GM21367 (cell line): ENCODE measurements at regions not wholly inside any gene's neighbourhood (a gene's known extent, or its start where the extent isn't known, plus 50 kb on each side); places are given as distances from the start of the nearest gene placed in this dataset.

Source experiments
- ATAC-seq: cut with Tn5 transposase; IDR thresholded peaks from one replicate; pipeline ENCODE4 v1.9.1; 2021; ENCODE audit not compliant: unreplicated experiment

GRCh38 chr1:8093221-8093980 is 67.3 kb upstream of the ERRFI1 start:
- ATAC-seq = no peak

GRCh38 chr1:8092657-8093056 is 66.5 kb upstream of the ERRFI1 start:
- ATAC-seq = no peak

GRCh38 chr1:8091691-8092090 is 65.6 kb upstream of the ERRFI1 start:
- ATAC-seq = no peak

GRCh38 chr1:8090241-8090702 is 64.2 kb upstream of the ERRFI1 start:
- ATAC-seq = no peak

GRCh38 chr1:8089535-8090228 is 63.6 kb upstream of the ERRFI1 start:
- ATAC-seq = no peak

GRCh38 chr1:8086055-8086454 is 59.9 kb upstream of the ERRFI1 start:
- no peak for ATAC-seq

GRCh38 chr1:8084913-8085312 is 58.8 kb upstream of the ERRFI1 start:
- ATAC-seq = no peak

GRCh38 chr1:8083739-8084484 is 57.8 kb upstream of the ERRFI1 start:
- ATAC-seq = no peak

GRCh38 chr1:8082945-8083344 is 56.8 kb upstream of the ERRFI1 start:
- ATAC-seq = no peak

GRCh38 chr1:8078176-8078671 is 52.1 kb upstream of the ERRFI1 start:
- no peak for ATAC-seq

- no peak for ATAC-seq
Observed at GRCh38 chr1:8077602-8078001, 51.5 kb upstream of the ERRFI1 start.

GRCh38 chr1:8077120-8077573 is 51.0 kb upstream of the ERRFI1 start:
- ATAC-seq = no peak

- ATAC-seq = no peak
Observed at GRCh38 chr1:8076176-8076575, 50.1 kb upstream of the ERRFI1 start.
